NB4 (cell line): ENCODE measurements at regions not wholly inside any gene's neighbourhood (a gene's known extent, or its start where the extent isn't known, plus 50 kb on each side); places are given as distances from the start of the nearest gene placed in this dataset.
"Not testable (repeated sequence)": the region's sequence is repeated elsewhere in the genome, so short reads cannot be mapped to it uniquely, and the experiment has no call there.

Experiments used
- DNase-seq: peaks from one replicate; pipeline ENCODE4 v3.0.0; 2010; ENCODE audit warnings: low read depth
- H3K4me3 ChIP-seq: one replicate; pipeline ENCODE4 v1.5.1; 2011; ENCODE audit warnings: mild to moderate bottlenecking, low read depth, low read length, moderate library complexity
- MYC ChIP-seq: IDR thresholded peaks from 2 replicates; pipeline ENCODE4 v1.6.1; 2011; ENCODE audit warnings: low read depth, low read length
- POLR2A ChIP-seq: IDR thresholded peaks from 2 replicates; pipeline ENCODE4 v1.6.1; 2011; ENCODE audit warnings: mild to moderate bottlenecking; ENCODE audit not compliant: insufficient read length; ENCODE audit errors: extremely low read depth
- TF ChIP-seq, protein P1 (sequence below): IDR thresholded peaks from 2 replicates; pipeline ENCODE4 v1.6.1; 2011; ENCODE audit warnings: low read depth, low read length
- TF ChIP-seq, protein P2 (sequence below): IDR thresholded peaks from one replicate; pipeline ENCODE4 v1.5.1; 2012; ENCODE audit warnings: low read depth, low read length

DNA sequence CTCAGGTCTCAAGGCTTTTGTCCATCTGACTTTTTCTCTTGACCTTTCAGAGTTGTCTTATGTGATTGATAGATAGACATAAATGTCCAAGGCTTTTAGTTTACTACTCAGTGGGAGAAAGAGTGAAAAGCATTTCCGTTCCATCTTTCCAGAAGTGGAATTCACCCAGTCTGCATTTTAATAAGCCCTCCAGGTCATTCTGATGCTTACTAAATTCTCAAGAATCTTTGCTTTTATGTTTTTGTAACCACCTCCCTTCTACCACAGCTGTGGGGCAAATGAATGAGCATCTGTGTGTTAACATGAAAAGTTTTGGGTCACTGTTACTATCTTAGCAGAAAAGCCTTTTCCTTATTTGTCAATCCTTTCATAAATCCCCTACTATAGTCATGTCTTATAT is 251.4 kb downstream of the LRIG3 start:
- DNase-seq: no peak
- no peak overlapping the region for H3K4me3 ChIP-seq
- TF ChIP-seq MYC (no peak), POLR2A (no peak)
- TF ChIP-seq, protein P1, sequence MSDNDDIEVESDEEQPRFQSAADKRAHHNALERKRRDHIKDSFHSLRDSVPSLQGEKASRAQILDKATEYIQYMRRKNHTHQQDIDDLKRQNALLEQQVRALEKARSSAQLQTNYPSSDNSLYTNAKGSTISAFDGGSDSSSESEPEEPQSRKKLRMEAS: no peak
- TF ChIP-seq, protein P2, sequence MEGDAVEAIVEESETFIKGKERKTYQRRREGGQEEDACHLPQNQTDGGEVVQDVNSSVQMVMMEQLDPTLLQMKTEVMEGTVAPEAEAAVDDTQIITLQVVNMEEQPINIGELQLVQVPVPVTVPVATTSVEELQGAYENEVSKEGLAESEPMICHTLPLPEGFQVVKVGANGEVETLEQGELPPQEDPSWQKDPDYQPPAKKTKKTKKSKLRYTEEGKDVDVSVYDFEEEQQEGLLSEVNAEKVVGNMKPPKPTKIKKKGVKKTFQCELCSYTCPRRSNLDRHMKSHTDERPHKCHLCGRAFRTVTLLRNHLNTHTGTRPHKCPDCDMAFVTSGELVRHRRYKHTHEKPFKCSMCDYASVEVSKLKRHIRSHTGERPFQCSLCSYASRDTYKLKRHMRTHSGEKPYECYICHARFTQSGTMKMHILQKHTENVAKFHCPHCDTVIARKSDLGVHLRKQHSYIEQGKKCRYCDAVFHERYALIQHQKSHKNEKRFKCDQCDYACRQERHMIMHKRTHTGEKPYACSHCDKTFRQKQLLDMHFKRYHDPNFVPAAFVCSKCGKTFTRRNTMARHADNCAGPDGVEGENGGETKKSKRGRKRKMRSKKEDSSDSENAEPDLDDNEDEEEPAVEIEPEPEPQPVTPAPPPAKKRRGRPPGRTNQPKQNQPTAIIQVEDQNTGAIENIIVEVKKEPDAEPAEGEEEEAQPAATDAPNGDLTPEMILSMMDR: no peak

DNA sequence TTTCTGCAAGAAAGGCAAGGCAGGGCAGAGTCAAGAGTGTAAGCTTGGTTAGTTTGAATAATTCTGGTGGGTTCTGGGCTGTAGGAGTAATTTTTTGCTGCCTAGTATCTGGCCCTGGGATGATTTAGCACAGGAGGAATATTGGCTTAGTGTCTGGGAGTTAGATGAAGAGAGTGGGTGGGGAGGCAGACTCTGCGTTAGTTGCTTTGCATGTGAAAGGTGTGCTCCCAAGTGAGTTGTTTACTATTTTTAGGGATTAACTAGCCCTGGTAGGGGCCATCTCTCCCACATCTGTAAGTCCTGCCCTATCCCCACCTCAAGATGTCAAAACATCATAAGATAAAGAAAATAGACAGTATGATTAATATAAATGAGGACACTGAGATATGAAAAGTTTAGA is 249.7 kb downstream of the LRIG3 start:
- no peak for DNase-seq
- H3K4me3 ChIP-seq: no peak overlapping the region
- TF ChIP-seq MYC (no peak), POLR2A (no peak)
- TF ChIP-seq, protein P1: no peak
- TF ChIP-seq, protein P2: no peak

DNA sequence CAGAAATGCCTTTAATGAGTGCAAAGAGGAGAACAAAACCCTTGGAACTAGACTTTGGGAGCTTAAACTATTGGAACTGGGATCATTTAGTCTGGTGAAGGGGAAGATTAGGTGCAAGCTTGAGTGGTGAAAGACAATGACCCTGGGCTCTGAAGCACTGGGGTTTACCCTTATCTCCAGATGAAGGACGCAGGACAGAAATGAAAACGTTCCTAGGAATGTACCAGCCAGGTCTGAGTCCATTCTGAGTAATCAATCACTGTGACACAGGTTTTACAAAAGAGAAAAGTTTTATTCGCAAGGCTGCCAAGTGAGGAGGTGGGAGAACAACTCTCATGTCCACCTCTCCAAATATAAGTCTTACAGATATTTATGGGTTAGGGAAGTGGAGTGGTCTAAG is 249.1 kb downstream of the LRIG3 start:
- H3K4me3 ChIP-seq: no peak overlapping the region
- no peak for DNase-seq
- no peak for TF ChIP-seq MYC
- TF ChIP-seq, protein P1: no peak
- TF ChIP-seq, protein P2: no peak
- no peak for TF ChIP-seq POLR2A

DNA sequence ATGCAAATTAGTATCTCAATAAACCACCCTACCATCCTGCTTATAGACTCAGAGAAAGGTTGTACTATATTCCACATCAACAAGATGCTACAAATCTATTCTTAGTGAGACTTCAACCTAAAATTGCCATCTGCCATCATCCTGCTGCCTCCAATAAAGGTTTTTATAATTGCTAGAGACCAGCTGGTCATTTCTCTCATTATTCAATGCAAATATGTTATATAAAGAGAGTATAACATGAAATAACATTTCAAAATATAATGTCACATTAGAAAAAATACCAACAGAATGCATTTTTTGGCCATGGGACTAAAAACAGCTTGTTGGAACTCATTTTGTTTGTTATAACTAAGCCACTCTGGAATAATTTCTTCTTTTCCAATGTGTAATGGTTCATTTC is 247.3 kb downstream of the LRIG3 start:
- TF ChIP-seq POLR2A: no peak
- no peak for DNase-seq

DNA sequence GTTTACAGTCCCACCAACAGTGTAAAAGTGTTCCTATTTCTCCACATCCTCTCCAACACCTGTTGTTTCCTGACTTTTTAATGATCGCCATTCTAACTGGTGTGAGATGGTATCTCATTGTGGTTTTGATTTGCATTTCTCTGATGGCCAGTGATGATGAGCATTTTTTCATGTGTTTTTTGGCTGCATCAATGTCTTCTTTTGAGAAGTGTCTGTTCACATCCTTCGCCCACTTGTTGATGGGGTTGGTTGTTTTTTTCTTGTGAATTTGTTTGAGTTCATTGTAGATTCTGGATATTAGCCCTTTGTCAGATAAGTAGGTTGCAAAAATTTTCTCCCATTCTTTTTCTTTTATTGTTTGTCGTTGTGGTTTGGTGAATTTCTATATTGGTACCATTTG is 242.5 kb downstream of the LRIG3 start:
- H3K4me3 ChIP-seq, DNase-seq: not testable (repeated sequence)

More for the DNA sequence above, 247.3 kb downstream of the LRIG3 start:
- H3K4me3 ChIP-seq: no peak overlapping the region

DNA sequence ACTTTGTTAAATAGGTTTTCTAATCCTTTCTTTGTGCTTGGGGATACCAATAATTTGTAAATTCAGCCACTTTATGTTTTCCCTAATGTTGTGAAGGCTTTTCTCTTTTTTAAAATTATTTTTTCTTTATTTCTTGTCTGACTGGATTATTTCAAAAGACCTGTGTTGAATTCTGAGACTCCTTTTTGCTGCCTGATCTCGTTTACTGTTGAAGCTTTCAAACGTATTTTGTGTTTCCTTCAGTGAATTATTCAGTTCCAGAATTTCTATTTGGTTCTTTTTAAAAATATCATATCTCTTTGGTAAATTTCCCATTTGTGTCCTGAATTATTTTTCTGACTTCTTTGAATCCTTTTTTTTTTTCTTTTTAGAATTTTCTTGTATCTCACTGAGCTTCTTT is 241.6 kb downstream of the LRIG3 start:
- no peak for DNase-seq
- TF ChIP-seq, protein P1: no peak
- TF ChIP-seq, protein P2: no peak
- TF ChIP-seq MYC: no peak
- no peak for TF ChIP-seq POLR2A
- no peak overlapping the region for H3K4me3 ChIP-seq

DNA sequence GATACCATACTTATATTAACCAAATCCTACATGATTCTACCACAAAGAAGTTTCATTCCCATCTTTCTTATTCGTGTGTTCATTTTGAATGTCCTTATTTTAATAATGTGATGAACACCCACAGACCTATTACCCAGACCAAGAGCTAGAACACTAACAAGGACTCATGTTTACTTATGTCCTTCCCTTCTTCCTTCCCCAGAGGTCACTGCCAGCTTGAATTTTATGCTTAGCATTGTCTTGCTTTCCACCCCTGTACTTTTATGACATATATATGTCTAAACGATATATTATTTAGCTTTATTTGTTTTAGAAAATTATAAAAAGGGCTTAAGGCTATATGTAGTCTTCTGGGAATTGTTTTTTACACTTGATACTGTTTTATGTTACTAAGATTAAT is 238.6 kb downstream of the LRIG3 start:
- DNase-seq: no peak
- H3K4me3 ChIP-seq: no peak overlapping the region
- no peak for TF ChIP-seq POLR2A
